Parathyroid adenoma (tissue), 2 donors: ENCODE measurements at regions not wholly inside any gene's neighbourhood (a gene's known extent, or its start where the extent isn't known, plus 50 kb on each side); places are given as distances from the start of the nearest gene placed in this dataset.

ENCODE experiments used
- H2AFZ ChIP-seq: fragments of 300-600 bp; sonication (generic); one replicate; pipeline ENCODE4 v1.7.0; 2017; ENCODE audit warnings: antibody characterized with exemption, mild to moderate bottlenecking
- H3K27ac ChIP-seq: fragments of 300-600 bp; sonication (generic); one replicate; pipeline ENCODE4 v1.7.0; 2017
- H3K27me3 ChIP-seq: fragments of 300-600 bp; sonication (generic); one replicate; pipeline ENCODE4 v1.7.0; 2017; ENCODE audit warnings: low read length; ENCODE audit not compliant: control insufficient read depth, insufficient read depth
- H3K36me3 ChIP-seq: fragments of 300-600 bp; sonication (generic); one replicate; pipeline ENCODE4 v1.7.0; 2017; ENCODE audit warnings: low read length; ENCODE audit not compliant: control insufficient read depth, insufficient read depth
- H3K4me1 ChIP-seq: fragments of 300-600 bp; sonication (generic); one replicate; pipeline ENCODE4 v1.7.0; 2017; ENCODE audit warnings: control low read depth
- H3K4me2 ChIP-seq: fragments of 300-600 bp; sonication (generic); one replicate; pipeline ENCODE4 v1.7.0; 2017; ENCODE audit warnings: low read length
- H3K4me3 ChIP-seq: fragments of 300-600 bp; sonication (generic); one replicate; pipeline ENCODE4 v1.7.0; 2017; ENCODE audit warnings: low read depth, low read length
- H3K79me2 ChIP-seq: fragments of 300-600 bp; sonication (generic); one replicate; pipeline ENCODE4 v1.7.0; 2017; ENCODE audit warnings: control low read depth
- H3K9ac ChIP-seq: fragments of 300-600 bp; sonication (generic); one replicate; pipeline ENCODE4 v1.7.0; 2017; ENCODE audit warnings: mild to moderate bottlenecking
- H3K9me3 ChIP-seq: fragments of 300-600 bp; sonication (generic); one replicate; pipeline ENCODE4 v1.7.0; 2017; ENCODE audit warnings: low read length; ENCODE audit not compliant: control insufficient read depth
- TF ChIP-seq, protein P1 (sequence below): fragments of 300-600 bp; sonication (generic); IDR thresholded peaks from one replicate; pipeline ENCODE4 v1.7.0; 2017; ENCODE audit warnings: antibody characterized with exemption, mild to moderate bottlenecking
- donor health status: primary hyperparathyroidism.

DNA sequence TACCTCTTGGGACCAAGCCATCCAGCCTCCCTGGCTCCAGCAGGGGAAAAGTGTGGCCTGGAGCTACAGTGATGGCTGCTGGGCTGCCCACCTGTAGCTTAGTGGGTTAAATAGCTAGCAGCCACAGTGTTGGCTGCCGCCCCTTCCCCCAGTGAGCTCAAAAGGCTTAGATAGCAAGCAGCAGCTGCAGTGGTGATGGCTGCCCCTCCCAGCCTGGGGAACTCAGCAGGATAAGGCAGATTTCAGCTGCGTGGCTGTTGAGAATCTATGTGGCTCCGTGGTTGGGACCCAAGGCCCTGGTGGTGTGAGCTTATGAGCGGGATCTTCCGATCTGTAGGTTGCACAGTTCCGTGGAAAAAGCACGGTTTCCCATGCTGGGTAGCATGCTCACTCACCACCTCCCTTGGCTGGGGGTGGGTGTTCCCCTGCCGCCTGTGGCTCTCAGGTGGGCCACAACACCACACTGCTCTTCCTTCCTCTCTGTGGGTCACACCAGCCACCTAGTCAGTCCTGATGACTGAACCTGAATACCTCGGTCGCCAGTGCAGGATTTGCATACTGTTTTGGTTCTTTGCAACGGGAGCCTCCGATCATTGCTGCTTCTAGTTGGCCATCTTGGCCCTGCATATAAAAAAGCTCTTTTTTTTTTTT is 946.5 kb upstream of the FAM98A start:
- H3K9me3 ChIP-seq = no peaks in the 10 kb centered on the region
- H3K27me3 ChIP-seq = no peaks in the 10 kb centered on the region
- no peaks in the 10 kb centered on the region for H3K79me2 ChIP-seq
- H3K4me3 ChIP-seq = no peak overlapping the region
- no peak overlapping the region for H3K9ac ChIP-seq
- TF ChIP-seq, protein P1, sequence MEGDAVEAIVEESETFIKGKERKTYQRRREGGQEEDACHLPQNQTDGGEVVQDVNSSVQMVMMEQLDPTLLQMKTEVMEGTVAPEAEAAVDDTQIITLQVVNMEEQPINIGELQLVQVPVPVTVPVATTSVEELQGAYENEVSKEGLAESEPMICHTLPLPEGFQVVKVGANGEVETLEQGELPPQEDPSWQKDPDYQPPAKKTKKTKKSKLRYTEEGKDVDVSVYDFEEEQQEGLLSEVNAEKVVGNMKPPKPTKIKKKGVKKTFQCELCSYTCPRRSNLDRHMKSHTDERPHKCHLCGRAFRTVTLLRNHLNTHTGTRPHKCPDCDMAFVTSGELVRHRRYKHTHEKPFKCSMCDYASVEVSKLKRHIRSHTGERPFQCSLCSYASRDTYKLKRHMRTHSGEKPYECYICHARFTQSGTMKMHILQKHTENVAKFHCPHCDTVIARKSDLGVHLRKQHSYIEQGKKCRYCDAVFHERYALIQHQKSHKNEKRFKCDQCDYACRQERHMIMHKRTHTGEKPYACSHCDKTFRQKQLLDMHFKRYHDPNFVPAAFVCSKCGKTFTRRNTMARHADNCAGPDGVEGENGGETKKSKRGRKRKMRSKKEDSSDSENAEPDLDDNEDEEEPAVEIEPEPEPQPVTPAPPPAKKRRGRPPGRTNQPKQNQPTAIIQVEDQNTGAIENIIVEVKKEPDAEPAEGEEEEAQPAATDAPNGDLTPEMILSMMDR = no peak
- H3K4me1 ChIP-seq = no peaks in the 10 kb centered on the region
- no peak overlapping the region for H2AFZ ChIP-seq
- H3K4me2 ChIP-seq = no peak overlapping the region
- H3K27ac ChIP-seq = no peak overlapping the region
- no peaks in the 10 kb centered on the region for H3K36me3 ChIP-seq

GRCh38 chr2:34534761-34535160 is 935.7 kb upstream of the FAM98A start:
- Histone ChIP-seq H3K4me2 (no peak overlapping the region), H3K4me3 (no peak overlapping the region), H3K4me1 (no peaks in the 10 kb centered on the region), H3K79me2 (no peaks in the 10 kb centered on the region), H3K9me3 (no peaks in the 10 kb centered on the region), H3K9ac (no peak overlapping the region), H3K36me3 (no peaks in the 10 kb centered on the region), H3K27me3 (no peaks in the 10 kb centered on the region), H2AFZ (no peak overlapping the region), H3K27ac (no peak overlapping the region)
- TF ChIP-seq, protein P1 = no peak

GRCh38 chr2:34534341-34534740 is 935.2 kb upstream of the FAM98A start:
- TF ChIP-seq, protein P1 = no peak
- Histone ChIP-seq H3K27me3 (no peaks in the 10 kb centered on the region), H3K4me1 (no peaks in the 10 kb centered on the region), H3K9ac (no peak overlapping the region), H3K4me3 (no peak overlapping the region), H3K27ac (no peak overlapping the region), H3K79me2 (no peaks in the 10 kb centered on the region), H2AFZ (no peak overlapping the region), H3K9me3 (no peaks in the 10 kb centered on the region), H3K4me2 (no peak overlapping the region), H3K36me3 (no peaks in the 10 kb centered on the region)

GRCh38 chr2:34533585-34534183 is 934.6 kb upstream of the FAM98A start:
- H3K27ac ChIP-seq = no peak overlapping the region
- H3K4me2 ChIP-seq = no peak overlapping the region
- TF ChIP-seq, protein P1 = no peak
- no peaks in the 10 kb centered on the region for H3K4me1 ChIP-seq
- no peak overlapping the region for H3K4me3 ChIP-seq
- H3K9me3 ChIP-seq = no peaks in the 10 kb centered on the region
- no peaks in the 10 kb centered on the region for H3K36me3 ChIP-seq
- no peak overlapping the region for H2AFZ ChIP-seq
- H3K79me2 ChIP-seq = no peaks in the 10 kb centered on the region
- no peaks in the 10 kb centered on the region for H3K27me3 ChIP-seq
- H3K9ac ChIP-seq = no peak overlapping the region

GRCh38 chr2:34529965-34530364 is 930.9 kb upstream of the FAM98A start:
- TF ChIP-seq, protein P1 = no peak
- no peaks in the 10 kb centered on the region for H3K36me3 ChIP-seq
- H3K9ac ChIP-seq = no peak overlapping the region
- H2AFZ ChIP-seq = no peak overlapping the region
- no peak overlapping the region for H3K4me2 ChIP-seq
- no peaks in the 10 kb centered on the region for H3K27me3 ChIP-seq
- H3K27ac ChIP-seq = no peak overlapping the region
- no peaks in the 10 kb centered on the region for H3K4me1 ChIP-seq
- H3K9me3 ChIP-seq = no peaks in the 10 kb centered on the region
- no peaks in the 10 kb centered on the region for H3K79me2 ChIP-seq
- no peak overlapping the region for H3K4me3 ChIP-seq
